Endothelial cell of umbilical vein (primary cell): ENCODE measurements at regions not wholly inside any gene's neighbourhood (a gene's known extent, or its start where the extent isn't known, plus 50 kb on each side); places are given as distances from the start of the nearest gene placed in this dataset.

Experiments
- EZH2 ChIP-seq: IDR thresholded peaks from 2 replicates; pipeline ENCODE4 v1.6.1; 2012; ENCODE audit warnings: borderline replicate concordance, low read depth, mild to moderate bottlenecking, moderate library complexity, low read length, inconsistent platforms; ENCODE audit not compliant: severe bottlenecking
- MYC ChIP-seq: IDR thresholded peaks from one replicate; pipeline ENCODE4 v1.6.1; 2011; ENCODE audit warnings: mild to moderate bottlenecking, low read depth, low read length
- POLR2AphosphoS5 ChIP-seq: IDR thresholded peaks from 2 replicates; pipeline ENCODE4 v1.6.1; 2012; ENCODE audit warnings: low read depth, mild to moderate bottlenecking, control low read depth, low read length, moderate library complexity; ENCODE audit not compliant: insufficient read depth
- TF ChIP-seq, protein P1 (sequence below), 2 donors: IDR thresholded peaks; 1 replicate in 1 of 2; 2 replicates in 1 of 2; pipeline ENCODE4 v1.5.1; 2011; ENCODE audit warnings: low read length in 2 of 2, mild to moderate bottlenecking in 2 of 2, moderate library complexity in 2 of 2, control low read depth in 1 of 2, inconsistent platforms in 1 of 2, low read depth in 1 of 2; ENCODE audit not compliant: insufficient read depth in 1 of 2; ENCODE audit errors: extremely low read depth in 1 of 2
- TF ChIP-seq, protein P2 (sequence below): IDR thresholded peaks from 2 replicates; pipeline ENCODE4 v1.6.1; 2011; ENCODE audit not compliant: insufficient read depth, insufficient read length

DNA sequence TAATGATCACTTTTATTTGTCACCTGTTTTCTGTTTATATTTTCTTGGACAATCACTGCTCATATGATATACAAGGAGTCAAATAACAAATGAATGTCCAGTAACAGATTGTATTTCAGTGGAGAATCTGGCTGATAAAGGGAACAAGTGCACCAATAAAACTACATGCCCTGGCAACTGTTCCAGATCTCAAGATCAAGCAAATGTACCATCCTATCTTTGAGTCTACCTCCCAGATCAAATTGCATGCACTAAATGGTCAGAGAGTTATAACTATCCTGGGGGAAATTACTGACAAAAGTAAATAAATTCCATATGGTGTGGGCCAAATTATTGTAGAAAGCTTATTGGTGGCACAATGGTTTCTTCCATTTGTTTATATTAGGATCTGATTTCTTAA, 452.8 kb downstream of the MBD2 start:
- TF ChIP-seq MYC (no peak), POLR2AphosphoS5 (no peak), EZH2 (no peak)
- TF ChIP-seq, protein P1, sequence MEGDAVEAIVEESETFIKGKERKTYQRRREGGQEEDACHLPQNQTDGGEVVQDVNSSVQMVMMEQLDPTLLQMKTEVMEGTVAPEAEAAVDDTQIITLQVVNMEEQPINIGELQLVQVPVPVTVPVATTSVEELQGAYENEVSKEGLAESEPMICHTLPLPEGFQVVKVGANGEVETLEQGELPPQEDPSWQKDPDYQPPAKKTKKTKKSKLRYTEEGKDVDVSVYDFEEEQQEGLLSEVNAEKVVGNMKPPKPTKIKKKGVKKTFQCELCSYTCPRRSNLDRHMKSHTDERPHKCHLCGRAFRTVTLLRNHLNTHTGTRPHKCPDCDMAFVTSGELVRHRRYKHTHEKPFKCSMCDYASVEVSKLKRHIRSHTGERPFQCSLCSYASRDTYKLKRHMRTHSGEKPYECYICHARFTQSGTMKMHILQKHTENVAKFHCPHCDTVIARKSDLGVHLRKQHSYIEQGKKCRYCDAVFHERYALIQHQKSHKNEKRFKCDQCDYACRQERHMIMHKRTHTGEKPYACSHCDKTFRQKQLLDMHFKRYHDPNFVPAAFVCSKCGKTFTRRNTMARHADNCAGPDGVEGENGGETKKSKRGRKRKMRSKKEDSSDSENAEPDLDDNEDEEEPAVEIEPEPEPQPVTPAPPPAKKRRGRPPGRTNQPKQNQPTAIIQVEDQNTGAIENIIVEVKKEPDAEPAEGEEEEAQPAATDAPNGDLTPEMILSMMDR (IDR thresholded peaks at IDR 0.05; ENCODE audit: extremely low read depth in 1 of 2, insufficient read depth in 1 of 2, low read depth in 1 of 2, low read length in 2 of 2), result no peak
- TF ChIP-seq, protein P2, sequence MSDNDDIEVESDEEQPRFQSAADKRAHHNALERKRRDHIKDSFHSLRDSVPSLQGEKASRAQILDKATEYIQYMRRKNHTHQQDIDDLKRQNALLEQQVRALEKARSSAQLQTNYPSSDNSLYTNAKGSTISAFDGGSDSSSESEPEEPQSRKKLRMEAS, result no peak
